GM23338 (cell line): ENCODE measurements at regions not wholly inside any gene's neighbourhood (a gene's known extent, or its start where the extent isn't known, plus 50 kb on each side); places are given as distances from the start of the nearest gene placed in this dataset.

Experiments
- ATAC-seq: fragments of 200-7000 bp; cut with Tn5 transposase; 3 replicates; pipeline ENCODE4 v1.9.1; 2020
- DNase-seq: peaks from one replicate; pipeline ENCODE4 v3.0.0-alpha.2; 2015; ENCODE audit warnings: low spot score
- H2AFZ ChIP-seq: fragments of 200-600 bp; sonication (generic); 2 replicates; pipeline ENCODE4 v1.8.0; 2016; ENCODE audit warnings: antibody characterized with exemption, mild to moderate bottlenecking, moderate library complexity
- H3F3A ChIP-seq: fragments of 200-600 bp; sonication (generic); replicated peaks from 2 replicates; pipeline ENCODE4 v1.8.0; 2017; ENCODE audit warnings: antibody characterized with exemption, mixed run types, low read depth
- H3K27ac ChIP-seq: fragments of 200-600 bp; sonication (generic); 2 replicates; pipeline ENCODE4 v1.6.1; 2016; ENCODE audit warnings: low read depth
- H3K27me3 ChIP-seq: fragments of 200-600 bp; sonication (generic); 2 replicates; pipeline ENCODE4 v1.8.0; 2016; ENCODE audit warnings: mild to moderate bottlenecking, mixed run types, moderate library complexity; ENCODE audit not compliant: insufficient read depth
- H3K36me3 ChIP-seq: fragments of 200-600 bp; sonication (generic); 2 replicates; pipeline ENCODE4 v1.8.0; 2016; ENCODE audit warnings: mild to moderate bottlenecking; ENCODE audit not compliant: insufficient read depth
- H3K4me1 ChIP-seq: fragments of 200-600 bp; sonication (generic); 2 replicates; pipeline ENCODE4 v1.8.0; 2016; ENCODE audit warnings: mild to moderate bottlenecking, moderate library complexity; ENCODE audit not compliant: insufficient read depth
- H3K4me2 ChIP-seq: fragments of 200-600 bp; sonication (generic); 2 replicates; pipeline ENCODE4 v1.7.1; 2017; ENCODE audit warnings: mixed run types
- H3K4me3 ChIP-seq: fragments of 200-600 bp; sonication (generic); 2 replicates; pipeline ENCODE4 v1.6.1; 2016; ENCODE audit warnings: mixed run types
- H3K79me2 ChIP-seq: fragments of 200-600 bp; sonication (generic); replicated peaks from 2 replicates; pipeline ENCODE4 v1.8.0; 2017; ENCODE audit warnings: mild to moderate bottlenecking; ENCODE audit not compliant: insufficient read depth
- H3K9me2 ChIP-seq: fragments of 200-600 bp; sonication (generic); 2 replicates; pipeline ENCODE4 v1.8.0; 2017; ENCODE audit not compliant: insufficient read depth
- H4K20me1 ChIP-seq: fragments of 200-600 bp; sonication (generic); replicated peaks from 2 replicates; pipeline ENCODE4 v1.8.0; 2017; ENCODE audit warnings: mild to moderate bottlenecking; ENCODE audit not compliant: insufficient read depth
- H3K27ac Mint-ChIP-seq: 2 replicates; pipeline ENCODE4 v1.8.0; 2020; ENCODE audit warnings: inconsistent platforms, mild to moderate bottlenecking, moderate library complexity, mixed read lengths
- H3K27me3 Mint-ChIP-seq: 3 replicates; pipeline ENCODE4 v1.8.0; 2022; ENCODE audit warnings: low read depth, mild to moderate bottlenecking, moderate library complexity, mixed read lengths, inconsistent platforms; ENCODE audit not compliant: insufficient read depth, poor library complexity
- H3K36me3 Mint-ChIP-seq: 3 replicates; pipeline ENCODE4 v1.8.0; 2021; ENCODE audit warnings: low read depth, mild to moderate bottlenecking, inconsistent platforms, moderate library complexity, mixed read lengths
- H3K4me1 Mint-ChIP-seq: 3 replicates; pipeline ENCODE4 v1.8.0; 2020; ENCODE audit warnings: mild to moderate bottlenecking, inconsistent platforms, mixed read lengths
- H3K4me3 Mint-ChIP-seq: 3 replicates; pipeline ENCODE4 v1.8.0; 2021; ENCODE audit warnings: moderate library complexity, mild to moderate bottlenecking, inconsistent platforms, mixed read lengths
- H3K9me3 Mint-ChIP-seq: 3 replicates; pipeline ENCODE4 v1.8.0; 2020; ENCODE audit warnings: moderate library complexity, mild to moderate bottlenecking, inconsistent platforms, mixed read lengths
- CREB1 ChIP-seq: fragments of 250-450 bp; sonication (Bioruptor Pico); IDR thresholded peaks from 2 replicates; pipeline ENCODE4 v1.5.0; 2020; ENCODE audit warnings: low read depth, mild to moderate bottlenecking, moderate library complexity
- EZH2 ChIP-seq: fragments of 200-600 bp; sonication (generic); IDR thresholded peaks from one replicate; pipeline ENCODE4 v1.8.0; 2017; ENCODE audit warnings: antibody characterized with exemption, mild to moderate bottlenecking, low read depth; ENCODE audit not compliant: unreplicated experiment
- EZH2phosphoT487 ChIP-seq: fragments of 200-600 bp; sonication (generic); IDR thresholded peaks from one replicate; pipeline ENCODE4 v1.8.1; 2018; ENCODE audit warnings: antibody characterized with exemption; ENCODE audit not compliant: unreplicated experiment
- NANOG ChIP-seq: IDR thresholded peaks from 2 replicates; pipeline ENCODE4 v1.6.1; 2016; ENCODE audit warnings: antibody characterized with exemption, borderline replicate concordance
- POLR2AphosphoS5 ChIP-seq: IDR thresholded peaks from 2 replicates; pipeline ENCODE4 v1.6.1; 2016; ENCODE audit warnings: antibody characterized with exemption, low read depth
- ZNF114 ChIP-seq: fragments of 250-450 bp; sonication (Bioruptor Pico); IDR thresholded peaks from 2 replicates; pipeline ENCODE4 v1.5.0; 2020; ENCODE audit warnings: mild to moderate bottlenecking, moderate library complexity
- ZNF331 ChIP-seq: fragments of 250-450 bp; sonication (Bioruptor Pico); IDR thresholded peaks from 2 replicates; pipeline ENCODE4 v1.5.0; 2020; ENCODE audit warnings: low read depth, mild to moderate bottlenecking, moderate library complexity
- TF ChIP-seq, protein P1 (sequence below): IDR thresholded peaks from 2 replicates; pipeline ENCODE4 v1.6.1; 2016; ENCODE audit warnings: antibody characterized with exemption
- TF ChIP-seq, protein P2 (sequence below): fragments of 250-450 bp; sonication (Bioruptor Pico); IDR thresholded peaks from 2 replicates; pipeline ENCODE4 v1.5.0; 2020; ENCODE audit warnings: mild to moderate bottlenecking, moderate library complexity

DNA sequence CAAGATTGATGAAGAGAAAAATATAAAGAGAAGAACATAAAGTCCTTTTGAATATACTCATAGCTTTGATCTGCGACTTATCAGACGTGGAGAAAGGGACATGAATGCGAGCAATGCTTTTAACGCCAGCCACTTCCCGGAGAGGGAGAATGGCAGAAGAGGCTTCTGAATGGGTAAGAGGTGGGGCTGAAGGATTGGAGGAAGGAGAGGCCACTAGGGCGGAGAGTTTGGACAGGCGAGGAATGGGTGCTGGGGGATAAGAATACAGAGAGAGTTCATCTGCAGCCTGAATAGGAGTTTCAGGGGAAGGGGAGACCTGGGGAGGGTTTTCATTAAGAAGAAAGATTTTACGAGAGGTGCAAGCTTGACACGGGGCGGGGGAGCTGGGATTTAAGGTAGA lies 2534.9 kb downstream of the PCDH7 start:
- peaks cover 2% of the 10 kb centered on the region for H3K27me3 Mint-ChIP-seq
- Histone ChIP-seq H3F3A (no peaks in the 10 kb centered on the region), H3K4me1 (no peaks in the 10 kb centered on the region), H3K27me3 (no peaks in the 10 kb centered on the region), H2AFZ (no peak overlapping the region), H3K4me2 (no peak overlapping the region), H3K79me2 (no peaks in the 10 kb centered on the region), H3K36me3 (no peaks in the 10 kb centered on the region), H3K4me3 (no peak overlapping the region), H3K27ac (no peak overlapping the region), H4K20me1 (no peaks in the 10 kb centered on the region), H3K9me2 (no peaks in the 10 kb centered on the region)
- H3K27ac Mint-ChIP-seq: peak overlapping the region; percentile 42; the same call in 1 of the 2 replicates
- no peak for TF ChIP-seq CREB1
- TF ChIP-seq, protein P1, sequence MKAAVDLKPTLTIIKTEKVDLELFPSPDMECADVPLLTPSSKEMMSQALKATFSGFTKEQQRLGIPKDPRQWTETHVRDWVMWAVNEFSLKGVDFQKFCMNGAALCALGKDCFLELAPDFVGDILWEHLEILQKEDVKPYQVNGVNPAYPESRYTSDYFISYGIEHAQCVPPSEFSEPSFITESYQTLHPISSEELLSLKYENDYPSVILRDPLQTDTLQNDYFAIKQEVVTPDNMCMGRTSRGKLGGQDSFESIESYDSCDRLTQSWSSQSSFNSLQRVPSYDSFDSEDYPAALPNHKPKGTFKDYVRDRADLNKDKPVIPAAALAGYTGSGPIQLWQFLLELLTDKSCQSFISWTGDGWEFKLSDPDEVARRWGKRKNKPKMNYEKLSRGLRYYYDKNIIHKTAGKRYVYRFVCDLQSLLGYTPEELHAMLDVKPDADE: no peak
- no peak overlapping the region for H3K4me3 Mint-ChIP-seq
- DNase-seq (peak; percentile 9), ATAC-seq (peak; percentile 56)
- 0 out of 3 replicates have a peak, but pooled peaks cover 4% of the 10 kb centered on the region for H3K4me1 Mint-ChIP-seq
- no peaks in the 10 kb centered on the region for H3K36me3 Mint-ChIP-seq
- H3K9me3 Mint-ChIP-seq: no peaks in the 10 kb centered on the region; the same call in 2 of the 3 replicates

DNA sequence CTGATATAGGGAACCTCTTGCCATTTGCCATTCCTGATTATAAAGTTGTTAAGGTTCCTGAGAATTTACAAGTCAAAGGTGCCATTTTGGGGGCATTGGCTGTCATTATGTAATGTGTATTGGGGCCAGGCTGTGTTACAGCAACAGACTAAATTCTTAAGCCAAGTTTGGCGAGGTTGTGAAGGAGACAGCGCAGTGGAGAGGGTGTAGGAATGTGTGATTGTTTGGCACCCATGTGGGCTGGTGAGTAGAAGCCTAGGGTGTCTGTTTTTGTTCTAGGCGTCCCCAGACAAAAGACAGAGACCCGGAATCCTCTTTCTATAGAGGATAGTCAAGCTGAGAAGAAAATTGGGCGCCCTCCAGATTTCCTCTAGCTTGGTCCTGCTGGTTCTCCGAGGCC lies 2535.3 kb downstream of the PCDH7 start:
- no peak overlapping the region for H3K4me3 ChIP-seq
- no peak overlapping the region for H3K4me2 ChIP-seq
- H3K4me3 Mint-ChIP-seq: no peak overlapping the region

More for the DNA sequence above, 2535.3 kb downstream of the PCDH7 start:
- Histone ChIP-seq H3K36me3 (no peaks in the 10 kb centered on the region), H3K27me3 (no peaks in the 10 kb centered on the region), H2AFZ (peak overlapping the region; percentile 60; the same call in 1 of the 2 replicates), H3F3A (no peaks in the 10 kb centered on the region), H4K20me1 (no peaks in the 10 kb centered on the region), H3K9me2 (no peaks in the 10 kb centered on the region), H3K27ac (no peak overlapping the region), H3K79me2 (no peaks in the 10 kb centered on the region), H3K4me1 (no peaks in the 10 kb centered on the region)
- Mint-ChIP-seq H3K27me3 (peaks cover 2% of the 10 kb centered on the region), H3K9me3 (no peaks in the 10 kb centered on the region; the same call in 2 of the 3 replicates), H3K4me1 (0 out of 3 replicates have a peak, but pooled peaks cover 4% of the 10 kb centered on the region), H3K27ac (no peak overlapping the region), H3K36me3 (no peaks in the 10 kb centered on the region)
- TF ChIP-seq, protein P2, sequence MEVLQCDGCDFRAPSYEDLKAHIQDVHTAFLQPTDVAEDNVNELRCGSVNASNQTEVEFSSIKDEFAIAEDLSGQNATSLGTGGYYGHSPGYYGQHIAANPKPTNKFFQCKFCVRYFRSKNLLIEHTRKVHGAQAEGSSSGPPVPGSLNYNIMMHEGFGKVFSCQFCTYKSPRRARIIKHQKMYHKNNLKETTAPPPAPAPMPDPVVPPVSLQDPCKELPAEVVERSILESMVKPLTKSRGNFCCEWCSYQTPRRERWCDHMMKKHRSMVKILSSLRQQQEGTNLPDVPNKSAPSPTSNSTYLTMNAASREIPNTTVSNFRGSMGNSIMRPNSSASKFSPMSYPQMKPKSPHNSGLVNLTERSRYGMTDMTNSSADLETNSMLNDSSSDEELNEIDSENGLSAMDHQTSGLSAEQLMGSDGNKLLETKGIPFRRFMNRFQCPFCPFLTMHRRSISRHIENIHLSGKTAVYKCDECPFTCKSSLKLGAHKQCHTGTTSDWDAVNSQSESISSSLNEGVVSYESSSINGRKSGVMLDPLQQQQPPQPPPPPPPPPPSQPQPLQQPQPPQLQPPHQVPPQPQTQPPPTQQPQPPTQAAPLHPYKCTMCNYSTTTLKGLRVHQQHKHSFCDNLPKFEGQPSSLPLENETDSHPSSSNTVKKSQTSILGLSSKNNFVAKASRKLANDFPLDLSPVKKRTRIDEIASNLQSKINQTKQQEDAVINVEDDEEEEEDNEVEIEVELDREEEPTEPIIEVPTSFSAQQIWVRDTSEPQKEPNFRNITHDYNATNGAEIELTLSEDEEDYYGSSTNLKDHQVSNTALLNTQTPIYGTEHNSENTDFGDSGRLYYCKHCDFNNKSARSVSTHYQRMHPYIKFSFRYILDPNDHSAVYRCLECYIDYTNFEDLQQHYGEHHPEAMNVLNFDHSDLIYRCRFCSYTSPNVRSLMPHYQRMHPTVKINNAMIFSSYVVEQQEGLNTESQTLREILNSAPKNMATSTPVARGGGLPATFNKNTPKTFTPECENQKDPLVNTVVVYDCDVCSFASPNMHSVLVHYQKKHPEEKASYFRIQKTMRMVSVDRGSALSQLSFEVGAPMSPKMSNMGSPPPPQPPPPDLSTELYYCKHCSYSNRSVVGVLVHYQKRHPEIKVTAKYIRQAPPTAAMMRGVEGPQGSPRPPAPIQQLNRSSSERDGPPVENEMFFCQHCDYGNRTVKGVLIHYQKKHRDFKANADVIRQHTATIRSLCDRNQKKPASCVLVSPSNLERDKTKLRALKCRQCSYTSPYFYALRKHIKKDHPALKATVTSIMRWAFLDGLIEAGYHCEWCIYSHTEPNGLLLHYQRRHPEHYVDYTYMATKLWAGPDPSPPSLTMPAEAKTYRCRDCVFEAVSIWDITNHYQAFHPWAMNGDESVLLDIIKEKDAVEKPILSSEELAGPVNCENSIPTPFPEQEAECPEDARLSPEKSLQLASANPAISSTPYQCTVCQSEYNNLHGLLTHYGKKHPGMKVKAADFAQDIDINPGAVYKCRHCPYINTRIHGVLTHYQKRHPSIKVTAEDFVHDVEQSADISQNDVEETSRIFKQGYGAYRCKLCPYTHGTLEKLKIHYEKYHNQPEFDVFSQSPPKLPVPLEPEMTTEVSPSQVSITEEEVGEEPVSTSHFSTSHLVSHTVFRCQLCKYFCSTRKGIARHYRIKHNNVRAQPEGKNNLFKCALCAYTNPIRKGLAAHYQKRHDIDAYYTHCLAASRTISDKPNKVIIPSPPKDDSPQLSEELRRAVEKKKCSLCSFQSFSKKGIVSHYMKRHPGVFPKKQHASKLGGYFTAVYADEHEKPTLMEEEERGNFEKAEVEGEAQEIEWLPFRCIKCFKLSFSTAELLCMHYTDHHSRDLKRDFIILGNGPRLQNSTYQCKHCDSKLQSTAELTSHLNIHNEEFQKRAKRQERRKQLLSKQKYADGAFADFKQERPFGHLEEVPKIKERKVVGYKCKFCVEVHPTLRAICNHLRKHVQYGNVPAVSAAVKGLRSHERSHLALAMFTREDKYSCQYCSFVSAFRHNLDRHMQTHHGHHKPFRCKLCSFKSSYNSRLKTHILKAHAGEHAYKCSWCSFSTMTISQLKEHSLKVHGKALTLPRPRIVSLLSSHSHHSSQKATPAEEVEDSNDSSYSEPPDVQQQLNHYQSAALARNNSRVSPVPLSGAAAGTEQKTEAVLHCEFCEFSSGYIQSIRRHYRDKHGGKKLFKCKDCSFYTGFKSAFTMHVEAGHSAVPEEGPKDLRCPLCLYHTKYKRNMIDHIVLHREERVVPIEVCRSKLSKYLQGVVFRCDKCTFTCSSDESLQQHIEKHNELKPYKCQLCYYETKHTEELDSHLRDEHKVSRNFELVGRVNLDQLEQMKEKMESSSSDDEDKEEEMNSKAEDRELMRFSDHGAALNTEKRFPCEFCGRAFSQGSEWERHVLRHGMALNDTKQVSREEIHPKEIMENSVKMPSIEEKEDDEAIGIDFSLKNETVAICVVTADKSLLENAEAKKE (CRISPR knock-in tag): no peak
- no peak for TF ChIP-seq ZNF114 (CRISPR knock-in tag)
- no peak for TF ChIP-seq EZH2
- no peak for TF ChIP-seq NANOG
- no peak for TF ChIP-seq EZH2phosphoT487
- TF ChIP-seq ZNF331 (CRISPR knock-in tag): no peak
- no peak for TF ChIP-seq POLR2AphosphoS5
- TF ChIP-seq, protein P1: no peak
- peak; percentile 59; the same call in 2 of the 3 replicates for ATAC-seq
- DNase-seq: peak; percentile 19
